ENCODE measurements at regions not wholly inside any gene's neighbourhood (a gene's known extent, or its start where the extent isn't known, plus 50 kb on each side); places are given as distances from the start of the nearest gene placed in this dataset.

- no peaks in the 10 kb centered on the region for H3K4me1 ChIP-seq (replicated peaks in 1 of 2; ENCODE audit: control insufficient read depth in 2 of 2, insufficient read depth in 2 of 2, low read length in 2 of 2)
- FAIRE-seq (no peak), DNase-seq (ENCODE audit: extremely low read depth in 1 of 4, low spot score in 3 of 4) (no peak), ATAC-seq (no peak)
- no peaks in the 10 kb centered on the region for H3K36me3 ChIP-seq (ENCODE audit: control insufficient read depth, insufficient read depth, low read length)
- no peak overlapping the region for H2AFZ ChIP-seq (ENCODE audit: low read depth, low read length)
- H4K20me1 ChIP-seq (replicated peaks; ENCODE audit: control insufficient read depth, insufficient read depth, low read length), result no peaks in the 10 kb centered on the region
- CTCF ChIA-PET (ENCODE audit: low intra/inter-chr PET ratio), result no interaction called here
- BruUV-seq (replicated peaks), result no TSS peak
- under 1% methylated on average over 14 of the region's 14 CpGs for WGBS (ENCODE audit: insufficient coverage, low coverage, missing lambda C conversion rate)
- H3K9ac ChIP-seq (ENCODE audit: insufficient read depth in 1 of 2, low read depth in 2 of 2, low read length in 2 of 2), result no peak overlapping the region
- H3K27ac ChIP-seq (ENCODE audit: extremely low read depth, low read depth, low read length), result no peak overlapping the region
- no peaks in the 10 kb centered on the region for H3K9me1 ChIP-seq (ENCODE audit: control insufficient read depth, insufficient read depth, low read length)
- in situ Hi-C loops (cut with MboI), result no loop called here
- no peaks in the 10 kb centered on the region for H3K9me3 ChIP-seq (replicated peaks; ENCODE audit: control insufficient read depth, insufficient read depth, low read depth, low read length)
- no peak overlapping the region for H3K4me2 ChIP-seq (ENCODE audit: insufficient read depth, low read length)
- H3K79me2 ChIP-seq (ENCODE audit: control insufficient read depth, insufficient read depth, low read length), result no peaks in the 10 kb centered on the region
- peaks cover 0 to 19% of the 10 kb centered on the region in 2 experiments; a peak in 4 of 5 replicates for H3K27me3 ChIP-seq (ENCODE audit: control insufficient read depth in 2 of 2, insufficient read depth in 2 of 2, low read length in 2 of 2)
- H3K4me3 ChIP-seq, result no peak overlapping the region
- no peak for TF ChIP-seq ZNF785 (CRISPR knock-in tag; IDR thresholded peaks at IDR 0.05)
- TF ChIP-seq ETS2 (tag; IDR thresholded peaks at IDR 0.05; ENCODE audit: borderline replicate concordance, poor library complexity, severe bottlenecking), result no peak
- TF ChIP-seq ZNF175 (CRISPR knock-in tag; IDR thresholded peaks at IDR 0.05; ENCODE audit: low read depth), result no peak
- TF ChIP-seq CEBPB (tag; IDR thresholded peaks at IDR 0.05), result no peak
- no peak for TF ChIP-seq NCOA4 (IDR thresholded peaks at IDR 0.05; ENCODE audit: partially characterized antibody)
- TF ChIP-seq ZFP91 (CRISPR knock-in tag; IDR thresholded peaks at IDR 0.05), result no peak
- TF ChIP-seq CEBPG (CRISPR knock-in tag; IDR thresholded peaks at IDR 0.05), result no peak
- TF ChIP-seq CEBPG (tag; conservative IDR thresholded peaks at IDR 0.05 in 1 of 2, IDR thresholded peaks at IDR 0.05 in 1 of 2), result no peak
- TF ChIP-seq RNF2 (IDR thresholded peaks at IDR 0.05), result no peak
- TF ChIP-seq MLX (CRISPR knock-in tag; conservative IDR thresholded peaks at IDR 0.05), result no peak
- TF ChIP-seq ZNF318 (IDR thresholded peaks at IDR 0.05; ENCODE audit: borderline replicate concordance in 1 of 2, low read depth in 1 of 2), result no peak
- POLR2A ChIA-PET, result interaction anchor here (0.5 to 0.8 kb wide), 3 partner anchors 8 to 474 kb away, joined by 3 to 4 read pairs (median 3); no protein-coding TSS in a partner anchor
- intact Hi-C loops (cut with micrococcal nuclease), result no loop called here
Measured at GRCh38 chr11:32221476-32222032, 130.7 kb downstream of the RCN1 start.

All from K562 (cell line).